K562 (cell line): ENCODE measurements at regions not wholly inside any gene's neighbourhood (a gene's known extent, or its start where the extent isn't known, plus 50 kb on each side); places are given as distances from the start of the nearest gene placed in this dataset.
"Not testable (repeated sequence)": the region's sequence is repeated elsewhere in the genome, so short reads cannot be mapped to it uniquely, and the experiment has no call there.

Experiments used
- CBX3 ChIP-seq, 2 experiments: IDR thresholded peaks; 1 replicate in 1 of 2; 2 replicates in 1 of 2; pipeline ENCODE4 v1.6.1; 2012; ENCODE audit warnings: inconsistent platforms in 2 of 2, low read length in 2 of 2, borderline replicate concordance in 1 of 2, control low read depth in 1 of 2
- EP300 ChIP-seq: IDR thresholded peaks from 2 replicates; pipeline ENCODE4 v1.6.1; 2012; ENCODE audit warnings: low read length, improper control_type of control experiment

- TF ChIP-seq EP300; CBX3 (IDR thresholded peaks at IDR 0.05; ENCODE audit: borderline replicate concordance in 1 of 2, low read length in 2 of 2): not testable (repeated sequence)
Observed at GRCh38 chr21:6108894-6109293, 4412.5 kb upstream of the TPTE start.
